NCI-H510A treated with DMSO at 0.1 percent for 48 hours (cell line): ENCODE measurements at regions not wholly inside any gene's neighbourhood (a gene's known extent, or its start where the extent isn't known, plus 50 kb on each side); places are given as distances from the start of the nearest gene placed in this dataset.
A peak's percentile ranks its signal among the peaks of the same experiment; 100 is the strongest.

Experiments
- DNase-seq: peaks from one replicate; lab custom pipeline; 2025; lab: John Stamatoyannopoulos, UW

- no peak for DNase-seq
Observed at GRCh38 chr1:42096554-42096953, 56.7 kb upstream of the GUCA2B start.

- no peak for DNase-seq
Observed at GRCh38 chr1:42089246-42089645, 64.0 kb upstream of the GUCA2B start.

GRCh38 chr1:42086146-42086545 is 67.1 kb upstream of the GUCA2B start:
- no peak for DNase-seq

- DNase-seq, result no peak
Observed at GRCh38 chr1:42085596-42085995, 67.6 kb upstream of the GUCA2B start.

GRCh38 chr1:42081475-42081874 is 71.7 kb upstream of the GUCA2B start:
- no peak for DNase-seq

- no peak for DNase-seq
Observed at GRCh38 chr1:42075179-42075578, 78.0 kb upstream of the GUCA2B start.

GRCh38 chr1:42070996-42071395 is 82.2 kb upstream of the GUCA2B start:
- DNase-seq, result no peak

- no peak for DNase-seq
Observed at GRCh38 chr1:42057800-42058199, 95.4 kb upstream of the GUCA2B start.

- DNase-seq, result no peak
Observed at GRCh38 chr1:42056460-42056859, 96.8 kb upstream of the GUCA2B start.

- DNase-seq, result no peak
Observed at GRCh38 chr1:42055061-42055460, 98.1 kb upstream of the GUCA2B start.

GRCh38 chr1:42052072-42052699 is 101.0 kb upstream of the GUCA2B start:
- no peak for DNase-seq

- no peak for DNase-seq
Observed at GRCh38 chr1:42047508-42047880, 105.7 kb upstream of the GUCA2B start.

- peak; percentile 88 for DNase-seq
Observed at GRCh38 chr1:42046761-42047507, 106.3 kb upstream of the GUCA2B start.

- DNase-seq, result no peak
Observed at GRCh38 chr1:42044346-42044745, 108.9 kb upstream of the GUCA2B start.

- DNase-seq, result no peak
Observed at GRCh38 chr1:42043811-42044210, 109.4 kb upstream of the GUCA2B start.

- DNase-seq, result no peak
Observed at GRCh38 chr1:42043182-42043581, 110.0 kb upstream of the GUCA2B start.

- no peak for DNase-seq
Observed at GRCh38 chr1:42041031-42041430, 112.2 kb upstream of the GUCA2B start.

- DNase-seq, result no peak
Observed at GRCh38 chr1:42040159-42040558, 113.1 kb upstream of the GUCA2B start.

- DNase-seq, result no peak
Observed at GRCh38 chr1:42038261-42038660, 114.9 kb upstream of the GUCA2B start.

- DNase-seq, result no peak
Observed at GRCh38 chr1:42037586-42037985, 115.6 kb upstream of the GUCA2B start.

- no peak for DNase-seq
Observed at GRCh38 chr1:42037161-42037560, 116.0 kb upstream of the GUCA2B start.

GRCh38 chr1:42035830-42036604 is 117.2 kb upstream of the GUCA2B start:
- peak; percentile 87 for DNase-seq

GRCh38 chr1:42035205-42035829 is 116.6 kb upstream of the HIVEP3 start:
- DNase-seq, result peak; percentile 64
